ENCODE measurements at regions not wholly inside any gene's neighbourhood (a gene's known extent, or its start where the extent isn't known, plus 50 kb on each side); places are given as distances from the start of the nearest gene placed in this dataset.

GRCh38 chr12:41910578-41911320 is 233.9 kb downstream of the GXYLT1 start:
- no peak for TF ChIP-seq ZNF138 (CRISPR knock-in tag; conservative IDR thresholded peaks at IDR 0.05)
- no peak for TF ChIP-seq ATF1 (CRISPR knock-in tag; IDR thresholded peaks at IDR 0.05)
- TF ChIP-seq KAT7 (CRISPR knock-in tag; IDR thresholded peaks at IDR 0.05; ENCODE audit: borderline replicate concordance), result no peak
- TF ChIP-seq E2F4 (CRISPR knock-in tag; IDR thresholded peaks at IDR 0.05; ENCODE audit: borderline replicate concordance, low read depth), result no peak
- no peak for TF ChIP-seq FOXK1 (CRISPR knock-in tag; IDR thresholded peaks at IDR 0.05)
- TF ChIP-seq RORB (CRISPR knock-in tag; IDR thresholded peaks at IDR 0.05), result no peak
- DNase-seq (ENCODE audit: low spot score) (no peak), ATAC-seq (no peak)
- peaks cover 4% of the 10 kb centered on the region for H3K9me3 Mint-ChIP-seq
- ChIA-PET POLR2A (no interaction called here), CTCF (no interaction called here)
- H3K4me1 Mint-ChIP-seq, result peaks cover 32% of the 10 kb centered on the region
- H3K27me3 Mint-ChIP-seq (ENCODE audit: low read depth), result no peaks in the 10 kb centered on the region
- peaks cover 5% of the 10 kb centered on the region; the same call in 1 of the 2 replicates for H3K36me3 Mint-ChIP-seq
- no peak overlapping the region for H3K4me3 Mint-ChIP-seq
- no peak overlapping the region for H3K27ac Mint-ChIP-seq

- no peak overlapping the region for H3K4me3 Mint-ChIP-seq
- no peak for TF ChIP-seq E2F1 (CRISPR knock-in tag; IDR thresholded peaks at IDR 0.05)
- TF ChIP-seq ATF1 (CRISPR knock-in tag; IDR thresholded peaks at IDR 0.05), result no peak
- TF ChIP-seq ZBTB21 (CRISPR knock-in tag; IDR thresholded peaks at IDR 0.05; ENCODE audit: borderline replicate concordance), result no peak
- TF ChIP-seq CREM (CRISPR knock-in tag; IDR thresholded peaks at IDR 0.05), result no peak
- TF ChIP-seq ZNF532 (CRISPR knock-in tag; IDR thresholded peaks at IDR 0.05; ENCODE audit: borderline replicate concordance), result no peak
- no peak for TF ChIP-seq IRF1 (CRISPR knock-in tag; IDR thresholded peaks at IDR 0.05)
- no peak for TF ChIP-seq IRF2 (CRISPR knock-in tag; IDR thresholded peaks at IDR 0.05; ENCODE audit: borderline replicate concordance, low read depth)
- no peak for TF ChIP-seq NFATC4 (CRISPR knock-in tag; IDR thresholded peaks at IDR 0.05)
- no peak for TF ChIP-seq TEAD4 (CRISPR knock-in tag; IDR thresholded peaks at IDR 0.05)
- no peak for TF ChIP-seq ZNF232 (CRISPR knock-in tag; IDR thresholded peaks at IDR 0.05)
- no peak for TF ChIP-seq ATF6 (CRISPR knock-in tag; IDR thresholded peaks at IDR 0.05)
- no peak for TF ChIP-seq FOXK1 (CRISPR knock-in tag; IDR thresholded peaks at IDR 0.05)
- no peak for TF ChIP-seq SP1 (CRISPR knock-in tag; conservative IDR thresholded peaks at IDR 0.05)
- no peak for TF ChIP-seq PRDM15 (CRISPR knock-in tag; IDR thresholded peaks at IDR 0.05)
- TF ChIP-seq CREB1 (CRISPR knock-in tag; IDR thresholded peaks at IDR 0.05), result no peak
- no peak for TF ChIP-seq HMGXB4 (CRISPR knock-in tag; IDR thresholded peaks at IDR 0.05)
These were observed 236.5 kb downstream of the GXYLT1 start for GRCh38 chr12:41908206-41908605.

More at GRCh38 chr12:41908206-41908605, 236.5 kb downstream of the GXYLT1 start:
- ChIA-PET CTCF (interaction anchor here (1.1 kb wide), 1 partner anchor 9 kb away, joined by 3 read pairs; no protein-coding TSS in a partner anchor), POLR2A (no interaction called here)
- DNase-seq (ENCODE audit: low spot score), result no peak
- Mint-ChIP-seq H3K27ac (no peak overlapping the region), H3K36me3 (no peaks in the 10 kb centered on the region), H3K9me3 (no peaks in the 10 kb centered on the region), H3K27me3 (ENCODE audit: low read depth) (no peaks in the 10 kb centered on the region), H3K4me1 (peaks cover 47% of the 10 kb centered on the region)
- no peak for ATAC-seq

Measured in WTC11 (cell line).